HepG2 (cell line): ENCODE measurements at regions not wholly inside any gene's neighbourhood (a gene's known extent, or its start where the extent isn't known, plus 50 kb on each side); places are given as distances from the start of the nearest gene placed in this dataset.

ENCODE experiments used
- ATAC-seq: fragments of 200-7000 bp; cut with Tn5 transposase; 3 replicates; pipeline ENCODE4 v1.9.1; 2020; ENCODE audit warnings: mild to moderate bottlenecking, moderate library complexity
- BruUV-seq: library from RNA; stranded (reverse); fragments of 400-500 nt; replicated peaks from 2 replicates; lab custom pipeline; 2021; lab: Mats Ljungman, UMichigan
- CTCF ChIA-PET: fragments of 300-600 bp; formaldehyde crosslinking; extraction: SDS; loops from one replicate; lab custom pipeline; 2021; ENCODE audit warnings: low total read pairs, inconsistent platforms, low intra/inter-chr PET ratio; lab: Yijun Ruan, JAX
- POLR2A ChIA-PET: fragments of 350-600 bp; sonication (Branson Sonifier 250); formaldehyde crosslinking; loops from one replicate; lab custom pipeline; 2020; ENCODE audit warnings: antibody characterized with exemption, inconsistent platforms; lab: Yijun Ruan, JAX
- DNase-seq: peaks from one replicate; pipeline ENCODE4 v3.0.0-alpha.2; 2015; ENCODE audit warnings: low spot score
- FAIRE-seq: peaks from 3 replicates; lab custom pipeline; 2011; peaks lifted over from hg19 to GRCh38; lab: Jason Lieb, UNC
- H2AFZ ChIP-seq: one replicate; pipeline ENCODE4 v1.6.1; 2011; ENCODE audit warnings: low read length, inconsistent platforms
- H3K27ac ChIP-seq: fragments of 300-600 bp; 3 replicates; pipeline ENCODE4 v1.8.0; 2011; ENCODE audit warnings: mixed run types, mild to moderate bottlenecking, mixed read lengths, low read length, inconsistent platforms; ENCODE audit not compliant: insufficient read depth; ENCODE audit errors: extremely low read length
- H3K27me3 ChIP-seq, 2 experiments: fragments of 200-600 bp in 1 of 2; 2 replicates in 1 of 2; 3 replicates in 1 of 2; pipeline versions ENCODE4 v1.6.0 to v1.8.0; 2011; ENCODE audit warnings: low read length in 2 of 2, mild to moderate bottlenecking in 2 of 2, moderate library complexity in 2 of 2, inconsistent platforms in 1 of 2; ENCODE audit not compliant: insufficient read depth in 2 of 2, control insufficient read depth in 1 of 2
- H3K36me3 ChIP-seq, 2 experiments: fragments of 200-600 bp in 1 of 2; replicated peaks in 1 of 2; 2 replicates in 1 of 2; 3 replicates in 1 of 2; pipeline versions ENCODE4 v1.5.1 to v1.8.0; 2011; ENCODE audit warnings: low read length in 2 of 2, inconsistent platforms in 1 of 2; ENCODE audit not compliant: insufficient read depth in 2 of 2, control insufficient read depth in 1 of 2
- H3K4me1 ChIP-seq: 2 replicates; pipeline ENCODE4 v1.5.1; 2012; ENCODE audit warnings: low read length, inconsistent platforms; ENCODE audit not compliant: insufficient read depth
- H3K4me2 ChIP-seq: 2 replicates; pipeline ENCODE4 v1.6.0; 2011; ENCODE audit warnings: low read depth, low read length, inconsistent platforms
- H3K4me3 ChIP-seq, 3 experiments: fragments of 200-600 bp in 1 of 3; sonication (generic), shearing (Covaris generic) in 1 of 3; replicated peaks in 1 of 3; 2 replicates each; pipeline ENCODE4 v1.5.1; 2011 to 2016; ENCODE audit warnings: low read length in 3 of 3, inconsistent platforms in 2 of 3, low read depth in 2 of 3, mild to moderate bottlenecking in 2 of 3, control low read depth in 1 of 3, mixed read lengths in 1 of 3; ENCODE audit not compliant: insufficient read depth in 1 of 3
- H3K79me2 ChIP-seq: one replicate; pipeline ENCODE4 v1.6.1; 2011; ENCODE audit warnings: low read length, inconsistent platforms; ENCODE audit not compliant: insufficient read depth
- H3K9ac ChIP-seq: 2 replicates; pipeline ENCODE4 v1.6.0; 2011; ENCODE audit warnings: mild to moderate bottlenecking, low read depth, low read length, inconsistent platforms; ENCODE audit not compliant: insufficient read depth
- H3K9me3 ChIP-seq: 2 replicates; pipeline ENCODE4 v1.5.1; 2012; ENCODE audit warnings: mild to moderate bottlenecking, low read length
- H4K20me1 ChIP-seq: 2 replicates; pipeline ENCODE4 v1.6.0; 2011; ENCODE audit warnings: inconsistent platforms, mild to moderate bottlenecking, low read length, moderate library complexity; ENCODE audit not compliant: insufficient read depth
- CREB1 ChIP-seq, 2 experiments: fragments of 450-650 bp in 1 of 2; IDR thresholded peaks; 2 replicates each; pipeline ENCODE4 v1.6.1; 2016 to 2017; ENCODE audit warnings: control low read depth in 1 of 2, mild to moderate bottlenecking in 1 of 2, missing compliant biosample characterization in 1 of 2, missing genetic modification characterization in 1 of 2
- E2F1 ChIP-seq: sonication (generic); formaldehyde crosslinking; IDR thresholded peaks from 2 replicates; pipeline ENCODE4 v1.5.0; 2020; ENCODE audit warnings: missing genetic modification reagents
- HBP1 ChIP-seq: IDR thresholded peaks from 2 replicates; pipeline ENCODE4 v1.6.1; 2016; ENCODE audit warnings: low read depth, control low read depth
- KAT7 ChIP-seq: IDR thresholded peaks from 2 replicates; pipeline ENCODE4 v1.6.1; 2018; ENCODE audit warnings: borderline replicate concordance, missing compliant biosample characterization
- MEF2D ChIP-seq: sonication (generic); formaldehyde crosslinking; IDR thresholded peaks from 2 replicates; pipeline ENCODE4 v1.5.1; 2020; ENCODE audit warnings: mild to moderate bottlenecking, missing genetic modification reagents
- RAD21 ChIP-seq: fragments of 450-650 bp; formaldehyde crosslinking; IDR thresholded peaks from 2 replicates; pipeline ENCODE4 v1.5.0; 2020; ENCODE audit warnings: mild to moderate bottlenecking
- SKI ChIP-seq: fragments of 450-650 bp; IDR thresholded peaks from one replicate; pipeline ENCODE4 v1.6.1; 2018; ENCODE audit warnings: mild to moderate bottlenecking; ENCODE audit not compliant: partially characterized antibody
- SP5 ChIP-seq: IDR thresholded peaks from 2 replicates; pipeline ENCODE4 v1.6.1; 2016; ENCODE audit warnings: low read depth, borderline replicate concordance
- ZBTB3 ChIP-seq: sonication (generic); formaldehyde crosslinking; IDR thresholded peaks from 2 replicates; pipeline ENCODE4 v1.4.0; 2020; ENCODE audit warnings: low read depth, mild to moderate bottlenecking, moderate library complexity, missing genetic modification reagents, borderline replicate concordance
- ZNF207 ChIP-seq: fragments of 450-650 bp; IDR thresholded peaks from 2 replicates; pipeline ENCODE4 v1.6.1; 2016; ENCODE audit warnings: antibody characterized with exemption, borderline replicate concordance
- WGBS: methylation state at CpG from one replicate; pipeline ENCODE4 v1.1.6; 2017; ENCODE audit warnings: low lambda C conversion rate; 5-methylcytosine and 5-hydroxymethylcytosine counted together
- in situ Hi-C: cut with HindIII; loops from 2 replicates; pipeline ENCODE4 v1.10.0; 2017; ENCODE audit warnings: low pct_unique_long_range_greater_than_20kb; ENCODE audit not compliant: extremely low pct_ligation_motif_present
- intact Hi-C: fragments of 100-400 bp; cut with micrococcal nuclease; formaldehyde crosslinking; loops from one replicate; pipeline ENCODE4 v1.10.0; 2022; ENCODE audit not compliant: unreplicated experiment

- FAIRE-seq, result no peak
- no TSS peak for BruUV-seq
- H3K9me3 ChIP-seq, result no peaks in the 10 kb centered on the region
- in situ Hi-C loops, result no loop called here
- peaks cover 17% of the 10 kb centered on the region for H3K4me1 ChIP-seq
- no peak overlapping the region for H2AFZ ChIP-seq
- H3K27me3 ChIP-seq, result no peaks in the 10 kb centered on the region; a peak in 1 of 5 replicates
- no peaks in the 10 kb centered on the region for H3K79me2 ChIP-seq
- H3K4me2 ChIP-seq, result no peak overlapping the region; the same call in 1 of the 2 replicates
- no peaks in the 10 kb centered on the region for H3K36me3 ChIP-seq
- H3K4me3 ChIP-seq, result no peak overlapping the region
- H4K20me1 ChIP-seq, result no peaks in the 10 kb centered on the region
- H3K9ac ChIP-seq, result no peak overlapping the region
- 30% methylated on average over 4 of the region's 4 CpGs for WGBS
- TF ChIP-seq SKI (no peak), CREB1 (IDR thresholded peaks at IDR 0.05) (no peak), CREB1 (CRISPR knock-in tag; IDR thresholded peaks at IDR 0.05) (no peak), RAD21 (CRISPR knock-in tag) (no peak), MEF2D (no peak), HBP1 (CRISPR knock-in tag) (no peak), ZNF207 (no peak), KAT7 (no peak), SP5 (CRISPR knock-in tag) (no peak), E2F1 (no peak), ZBTB3 (CRISPR knock-in tag) (no peak)
- TF ChIP-seq, all 625 proteins: peak for 0
- H3K27ac ChIP-seq, result no peak overlapping the region
- ChIA-PET CTCF (no interaction called here), POLR2A (interaction anchor here (0.9 kb wide), 1 partner anchor 65 kb away, joined by 4 read pairs; the partner anchor contains the start of gene MTF2)
- intact Hi-C loops, result no loop called here
- DNase-seq, result no peak
- ATAC-seq, result no peak
These were observed 52.1 kb upstream of the DIPK1A start for GRCh38 chr1:93013145-93014065.
